ENCODE measurements at regions not wholly inside any gene's neighbourhood (a gene's known extent, or its start where the extent isn't known, plus 50 kb on each side); places are given as distances from the start of the nearest gene placed in this dataset.

- H3K79me1 ChIP-seq (ENCODE audit: insufficient read depth, low read depth, low read length, poor library complexity, severe bottlenecking): no peaks in the 10 kb centered on the region
- H3K27me3 ChIP-seq (ENCODE audit: insufficient read depth, low read length): no peaks in the 10 kb centered on the region
- H3K4me1 ChIP-seq (ENCODE audit: insufficient read depth, low read length): no peaks in the 10 kb centered on the region
- no peak overlapping the region for H2BK20ac ChIP-seq (ENCODE audit: low read depth, low read length, poor library complexity, severe bottlenecking)
- H3K36me3 Mint-ChIP-seq (ENCODE audit: insufficient read depth in 1 of 3, low read depth in 3 of 3): no peaks in the 10 kb centered on the region
- H3K4ac ChIP-seq (ENCODE audit: low read depth, low read length): no peak overlapping the region
- no peak overlapping the region for H4K91ac ChIP-seq (ENCODE audit: insufficient read length, low read depth, low read length)
- no peak overlapping the region for H3K4me3 Mint-ChIP-seq
- H3K9me3 Mint-ChIP-seq: no peaks in the 10 kb centered on the region
- H4K20me1 ChIP-seq (ENCODE audit: control insufficient read depth, insufficient read depth, insufficient read length): peaks cover 2% of the 10 kb centered on the region
- no peak overlapping the region for H3K56ac ChIP-seq (ENCODE audit: insufficient read length, low read depth, low read length)
- H2BK15ac ChIP-seq (ENCODE audit: low read depth, low read length): no peak overlapping the region
- H3T11ph ChIP-seq (ENCODE audit: low read length): no peak overlapping the region
- H3K18ac ChIP-seq (ENCODE audit: insufficient read length, low read depth, low read length): no peak overlapping the region
- no peak overlapping the region for H2AK5ac ChIP-seq (ENCODE audit: insufficient read length, low read length)
- peak; percentile 14 for DNase-seq
- H3K27ac ChIP-seq (ENCODE audit: insufficient read length, low read depth, low read length): no peak overlapping the region
- H3K9me3 ChIP-seq (ENCODE audit: control insufficient read depth, low read depth, low read length): no peaks in the 10 kb centered on the region
- H2AFZ ChIP-seq (ENCODE audit: low read length): no peak overlapping the region
- no peak for TF ChIP-seq CTCF (conservative IDR thresholded peaks at IDR 0.05)
- H4K5ac ChIP-seq (ENCODE audit: insufficient read length, low read depth, low read length): peak overlapping the region; percentile 87
- WGBS (ENCODE audit: extremely low coverage, insufficient read length, low lambda C conversion rate): no CpG with 5 or more reads among the region's 9 CpGs
- H3K4me1 Mint-ChIP-seq: peaks cover 12 to 13% of the 10 kb centered on the region in 2 experiments; a peak in 3 of 4 replicates
- no peak overlapping the region for H3K14ac ChIP-seq (ENCODE audit: insufficient read depth, low read length)
- no peak overlapping the region for H3K4me2 ChIP-seq (ENCODE audit: insufficient read depth, insufficient read length, low read length)
- H2BK120ac ChIP-seq (ENCODE audit: low read depth, low read length, poor library complexity, severe bottlenecking): no peak overlapping the region
- H3K27ac Mint-ChIP-seq: no peak overlapping the region
- no peaks in the 10 kb centered on the region for H3K79me2 ChIP-seq (ENCODE audit: insufficient read depth, low read length)
- no peak overlapping the region for H4K8ac ChIP-seq (replicated peaks; ENCODE audit: insufficient read length, low read depth, low read length)
- H2BK5ac ChIP-seq (ENCODE audit: insufficient read length, low read length): no peak overlapping the region
- no peak overlapping the region for H3K9ac ChIP-seq (ENCODE audit: extremely low read depth, insufficient read length, low read length)
- peaks cover 3% of the 10 kb centered on the region; the same call in 1 of the 2 replicates for H3K27me3 Mint-ChIP-seq (ENCODE audit: low read depth)
- no peak overlapping the region for H2BK12ac ChIP-seq (ENCODE audit: insufficient read length, low read depth, low read length)
- no peaks in the 10 kb centered on the region for H3K23me2 ChIP-seq (ENCODE audit: insufficient read length, low read depth, low read length, poor library complexity, severe bottlenecking)
- H3K23ac ChIP-seq (ENCODE audit: insufficient read length, low read depth, low read length): no peak overlapping the region
These were observed 50.5 kb upstream of the OLFM1 start for GRCh38 chr9:135036861-135037465.

All from H9 (cell line).